Loucy (cell line): ENCODE measurements at regions not wholly inside any gene's neighbourhood (a gene's known extent, or its start where the extent isn't known, plus 50 kb on each side); places are given as distances from the start of the nearest gene placed in this dataset.

Experiments used
- EZH2phosphoT487 ChIP-seq: fragments of 200-600 bp; IDR thresholded peaks from 2 replicates; pipeline ENCODE4 v1.6.1; 2018; ENCODE audit warnings: antibody characterized with exemption, mild to moderate bottlenecking, moderate library complexity, borderline replicate concordance
- TF ChIP-seq, protein P1 (sequence below): fragments of 200-600 bp; sonication (generic); conservative IDR thresholded peaks from 2 replicates; pipeline ENCODE4 v1.5.1; 2014; ENCODE audit warnings: mild to moderate bottlenecking, antibody characterized with exemption, low read length

DNA sequence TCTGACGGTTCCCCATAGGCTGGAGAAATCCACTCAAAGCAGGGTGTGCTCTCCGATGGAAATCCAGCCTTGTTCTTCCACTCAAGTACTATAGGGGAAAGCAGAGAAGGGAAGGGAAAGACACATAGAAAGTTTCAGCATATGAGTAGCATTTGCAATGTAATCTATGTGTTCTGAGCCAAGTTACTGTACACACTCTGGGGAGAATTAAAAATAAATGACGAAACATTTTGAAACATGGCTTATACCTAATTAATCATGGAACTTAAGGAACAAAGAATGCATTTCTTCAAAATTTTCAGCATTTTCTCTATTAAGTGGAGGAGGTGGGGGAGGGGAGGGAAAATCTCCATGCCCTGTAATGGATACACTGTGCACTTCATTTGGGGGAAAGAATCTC, 198.1 kb upstream of the HABP2 start:
- TF ChIP-seq, protein P1, sequence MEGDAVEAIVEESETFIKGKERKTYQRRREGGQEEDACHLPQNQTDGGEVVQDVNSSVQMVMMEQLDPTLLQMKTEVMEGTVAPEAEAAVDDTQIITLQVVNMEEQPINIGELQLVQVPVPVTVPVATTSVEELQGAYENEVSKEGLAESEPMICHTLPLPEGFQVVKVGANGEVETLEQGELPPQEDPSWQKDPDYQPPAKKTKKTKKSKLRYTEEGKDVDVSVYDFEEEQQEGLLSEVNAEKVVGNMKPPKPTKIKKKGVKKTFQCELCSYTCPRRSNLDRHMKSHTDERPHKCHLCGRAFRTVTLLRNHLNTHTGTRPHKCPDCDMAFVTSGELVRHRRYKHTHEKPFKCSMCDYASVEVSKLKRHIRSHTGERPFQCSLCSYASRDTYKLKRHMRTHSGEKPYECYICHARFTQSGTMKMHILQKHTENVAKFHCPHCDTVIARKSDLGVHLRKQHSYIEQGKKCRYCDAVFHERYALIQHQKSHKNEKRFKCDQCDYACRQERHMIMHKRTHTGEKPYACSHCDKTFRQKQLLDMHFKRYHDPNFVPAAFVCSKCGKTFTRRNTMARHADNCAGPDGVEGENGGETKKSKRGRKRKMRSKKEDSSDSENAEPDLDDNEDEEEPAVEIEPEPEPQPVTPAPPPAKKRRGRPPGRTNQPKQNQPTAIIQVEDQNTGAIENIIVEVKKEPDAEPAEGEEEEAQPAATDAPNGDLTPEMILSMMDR, result no peak
- no peak for TF ChIP-seq EZH2phosphoT487
